ENCODE measurements at regions not wholly inside any gene's neighbourhood (a gene's known extent, or its start where the extent isn't known, plus 50 kb on each side); places are given as distances from the start of the nearest gene placed in this dataset.
A peak's percentile ranks its signal among the peaks of the same experiment; 100 is the strongest.
"Not testable (repeated sequence)": the region's sequence is repeated elsewhere in the genome, so short reads cannot be mapped to it uniquely, and the experiment has no call there.

DNA sequence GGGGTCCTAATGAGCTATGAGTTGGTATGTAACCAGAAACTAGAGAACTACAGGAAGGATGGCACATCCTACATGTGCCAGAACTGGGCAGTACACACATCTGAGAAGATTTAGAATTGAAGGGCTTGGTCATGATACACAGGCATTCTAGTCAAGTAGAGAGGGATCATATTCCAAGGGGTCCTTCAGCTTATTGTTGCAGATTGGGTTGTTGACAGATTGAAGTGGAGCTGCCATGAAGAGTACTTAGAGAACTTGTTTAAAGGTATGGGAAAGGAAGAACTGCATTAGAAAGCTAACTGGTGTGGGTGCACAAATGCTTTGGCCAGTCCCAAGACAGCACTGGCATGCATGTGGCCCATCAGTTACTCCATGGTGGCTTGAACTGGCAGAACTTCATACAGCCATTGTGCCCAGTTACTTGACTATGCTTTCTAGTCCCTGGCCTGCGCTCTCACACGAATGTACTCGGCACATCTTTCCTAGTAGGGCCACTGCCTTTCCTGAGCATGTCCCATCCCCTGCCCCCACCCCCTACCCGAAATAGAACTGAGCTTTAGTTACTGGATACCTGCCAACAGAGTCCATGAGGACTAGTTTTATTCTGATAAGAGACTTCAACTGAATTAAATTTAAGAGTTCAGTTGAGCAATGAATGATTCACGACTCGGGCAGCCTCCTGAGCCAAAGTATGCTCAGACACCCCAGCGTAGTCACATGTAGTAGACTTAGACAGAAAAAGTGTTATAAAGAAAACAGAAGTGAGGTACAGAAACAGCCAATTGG is 64.0 kb downstream of the CCNG2 start:
- peak; percentile 31 to 32 for DNase-seq

DNA sequence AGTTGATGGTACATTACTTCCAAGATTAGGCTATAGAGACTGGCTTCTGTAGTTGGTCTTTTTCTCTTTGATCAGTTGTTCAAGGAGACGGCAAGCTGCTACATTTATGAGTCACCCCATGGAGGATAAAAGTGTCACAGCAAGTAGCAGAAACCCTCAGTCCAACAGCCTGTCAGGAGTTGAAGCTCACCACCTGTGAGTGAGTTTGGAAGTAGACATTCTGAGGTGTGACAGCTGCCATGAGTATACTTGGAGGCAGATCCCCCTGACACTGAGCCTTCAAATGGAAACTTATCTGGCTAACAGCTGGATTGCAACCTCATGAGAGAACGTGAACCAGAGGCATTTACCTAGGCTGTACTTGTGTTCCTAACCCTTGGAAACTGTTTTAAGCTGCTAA is 68.0 kb downstream of the CCNG2 start:
- no peak for DNase-seq

DNA sequence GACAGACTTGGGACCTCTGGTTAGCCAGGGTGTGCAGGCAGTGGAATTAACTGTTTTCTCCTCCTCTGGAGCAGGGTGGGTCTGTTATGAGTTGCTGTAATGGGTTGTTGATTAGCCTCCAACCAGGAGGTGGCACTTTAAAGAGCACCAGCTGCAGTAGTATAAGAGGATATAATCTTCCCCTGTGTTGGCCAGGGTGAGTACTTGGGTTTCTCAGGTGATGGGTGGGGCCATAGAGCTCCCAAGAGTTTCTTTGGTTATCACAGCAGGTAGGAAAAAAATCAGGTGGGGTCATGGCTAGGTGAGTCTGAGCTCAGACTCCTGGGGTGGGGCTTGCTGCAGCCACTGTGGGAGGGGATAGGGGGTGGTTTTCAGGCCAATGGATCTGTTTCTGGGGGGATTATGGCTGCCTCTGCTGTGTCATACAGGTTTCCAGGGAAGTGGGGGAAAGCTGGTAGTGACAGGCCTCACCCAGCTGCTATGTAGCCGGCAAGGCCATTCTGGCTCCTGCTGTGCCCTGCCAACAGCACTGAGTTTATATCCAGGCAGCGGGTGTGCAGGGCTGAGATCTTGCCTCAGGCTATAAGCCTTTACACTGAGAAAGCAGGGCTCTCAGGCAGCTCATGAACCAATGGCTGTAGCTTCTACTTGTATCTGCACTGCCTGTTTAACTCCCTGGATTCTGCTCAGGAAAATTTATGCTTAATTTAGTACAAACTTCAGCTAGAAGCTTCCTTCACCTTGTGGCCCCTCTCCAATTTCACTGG is 70.1 kb downstream of the CCNG2 start:
- no peak for DNase-seq

DNA sequence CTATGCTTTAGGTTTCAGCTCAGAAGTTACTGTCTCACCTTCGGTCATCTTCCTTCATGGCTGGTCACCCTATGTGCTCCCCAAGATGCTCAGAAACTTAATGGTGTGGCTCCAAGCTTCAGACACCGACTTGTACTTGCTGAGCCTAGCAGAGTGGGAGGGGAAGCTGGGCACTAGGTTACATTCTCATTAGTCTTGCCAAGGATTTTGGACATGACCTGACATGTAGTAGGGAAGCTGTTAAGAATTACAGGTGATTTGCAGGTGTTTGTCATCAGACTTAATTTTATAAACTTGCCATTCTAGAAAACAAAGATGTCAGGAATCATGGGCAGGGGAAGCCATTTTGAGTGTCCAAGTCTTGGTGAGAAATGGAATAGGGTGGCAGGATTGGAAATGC is 72.4 kb downstream of the CCNG2 start:
- DNase-seq = no peak

DNA sequence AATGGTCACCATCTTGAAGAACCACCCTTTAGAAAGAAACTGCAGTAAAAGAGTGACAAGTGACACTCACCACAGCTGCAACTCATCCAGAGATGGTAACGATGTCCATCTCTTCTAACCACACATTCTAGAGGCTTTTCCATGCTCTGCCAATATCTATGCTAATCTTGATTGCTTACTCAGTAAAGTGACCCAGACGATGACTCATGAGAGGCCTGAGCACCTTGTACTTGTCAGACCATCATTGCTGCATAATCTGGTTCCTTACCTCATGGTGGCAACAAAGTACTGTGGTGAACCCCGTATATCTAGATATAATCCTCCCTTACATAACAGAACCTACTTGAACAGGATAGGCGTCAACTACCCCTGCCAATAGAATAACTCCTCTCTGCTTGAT is 75.6 kb downstream of the CCNG2 start:
- DNase-seq = no peak

DNA sequence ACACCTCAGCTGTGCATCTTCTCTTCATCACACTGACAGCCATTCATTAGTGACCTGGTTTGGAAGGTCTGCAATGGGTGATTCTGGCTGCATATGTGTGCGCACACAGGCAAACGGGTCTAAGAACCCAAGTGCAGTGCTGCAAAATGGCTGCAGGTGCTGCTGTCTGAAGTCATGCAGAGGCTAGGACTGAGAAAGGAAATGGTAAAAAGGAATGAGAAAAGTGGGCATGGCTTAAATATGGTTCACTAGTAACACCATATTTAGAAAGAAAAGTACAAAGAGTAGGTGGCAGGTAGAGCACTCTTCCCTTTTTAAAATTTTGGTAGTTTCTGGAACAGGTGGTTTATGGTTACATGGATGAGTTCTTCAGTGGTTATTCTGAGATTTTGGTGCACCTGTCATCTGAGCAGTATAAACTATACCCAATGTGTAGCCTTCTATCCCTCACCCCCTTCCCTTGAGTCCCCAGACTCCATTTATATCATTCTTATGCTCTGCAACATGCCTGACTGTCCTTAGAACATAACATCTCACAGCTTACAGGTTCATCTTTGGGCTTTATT is 78.4 kb downstream of the CCNG2 start:
- no peak for DNase-seq

DNA sequence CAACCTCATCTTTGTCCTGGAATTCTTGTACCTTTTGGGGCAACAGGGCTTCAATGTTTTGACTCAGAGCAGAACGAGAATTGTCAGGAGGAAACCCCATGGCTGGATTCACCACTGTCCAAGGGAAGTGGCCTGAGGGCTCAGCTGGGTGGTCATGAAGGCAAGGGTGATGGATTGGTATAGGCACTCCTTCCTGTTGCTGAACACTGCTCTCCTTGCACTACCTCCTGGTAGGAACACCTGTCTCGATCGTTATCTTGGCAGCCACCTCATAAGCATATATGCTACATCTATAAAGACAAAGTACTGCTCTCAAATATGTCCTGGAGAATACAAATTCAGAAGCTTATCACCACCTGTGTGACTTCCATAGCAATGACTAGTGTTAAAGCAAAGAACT is 79.8 kb downstream of the CCNG2 start:
- no peak for DNase-seq

DNA sequence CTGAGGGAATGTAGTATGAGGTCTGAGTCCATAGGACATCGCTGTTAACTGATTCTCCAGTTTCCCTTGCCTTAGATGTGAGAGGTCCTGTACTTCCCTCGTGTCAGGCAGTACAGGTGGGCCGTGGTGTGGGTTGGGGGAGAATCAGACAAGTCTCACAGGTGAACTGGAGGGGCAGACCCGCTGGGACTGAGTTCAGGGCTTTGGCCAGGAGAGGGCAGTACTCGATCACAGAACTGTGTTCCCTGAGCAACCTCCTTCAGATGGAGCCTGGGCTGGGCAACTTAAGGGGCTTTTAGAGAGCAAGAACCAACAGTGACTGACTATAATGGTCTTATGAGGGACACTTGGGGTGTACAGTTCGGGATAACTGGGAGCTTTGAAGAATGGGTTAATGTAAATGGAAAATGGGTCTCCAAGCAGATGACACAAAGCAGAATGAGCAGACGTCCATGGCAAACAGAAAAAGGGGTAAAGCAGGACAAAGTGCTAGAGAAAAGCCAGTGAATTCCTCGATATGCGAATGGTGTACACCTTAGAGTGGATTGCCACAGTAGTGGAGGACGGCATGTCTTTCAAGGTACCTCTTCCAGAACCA is 83.6 kb downstream of the CCNG2 start:
- DNase-seq = peak; percentile 34 to 66

DNA sequence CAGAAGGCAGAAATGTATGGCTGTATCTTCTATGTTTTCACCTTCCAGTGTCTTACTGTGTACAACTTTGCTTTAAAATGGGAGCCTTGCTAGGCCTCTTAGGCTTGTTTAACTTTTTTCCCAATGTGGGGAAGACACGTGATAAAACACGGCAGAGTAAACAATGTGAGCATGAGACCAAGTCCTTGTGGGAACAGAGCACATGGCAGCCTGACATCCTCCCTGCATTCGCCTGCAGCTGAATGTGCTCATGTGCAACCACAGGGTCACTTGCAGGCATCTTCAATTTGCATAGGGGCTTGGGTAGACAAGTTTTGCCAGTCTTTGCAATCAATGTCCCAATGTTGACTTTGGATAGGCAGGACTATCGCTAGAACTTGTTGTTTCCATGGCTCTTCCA is 91.8 kb downstream of the CCNG2 start:
- DNase-seq = no peak

DNA sequence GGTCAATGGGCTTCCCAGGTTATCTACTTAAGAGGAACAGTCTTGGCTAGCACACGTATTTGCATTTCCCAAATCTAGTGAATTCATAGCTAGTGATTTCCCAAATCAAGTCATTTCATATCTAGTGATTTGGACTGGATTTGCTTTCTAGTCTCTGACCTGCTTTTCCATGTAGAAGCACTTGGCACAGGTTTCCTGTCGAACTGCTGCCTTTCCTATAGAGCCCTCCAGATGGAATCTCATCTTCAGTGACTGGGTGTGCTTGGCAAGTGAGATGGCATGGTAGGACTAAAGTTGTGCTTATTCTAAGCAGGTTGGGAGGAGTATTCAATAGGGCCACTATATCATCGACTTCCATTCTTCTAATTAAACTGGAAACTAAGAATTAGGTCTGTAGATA is 94.7 kb downstream of the CCNG2 start:
- DNase-seq = no peak

DNA sequence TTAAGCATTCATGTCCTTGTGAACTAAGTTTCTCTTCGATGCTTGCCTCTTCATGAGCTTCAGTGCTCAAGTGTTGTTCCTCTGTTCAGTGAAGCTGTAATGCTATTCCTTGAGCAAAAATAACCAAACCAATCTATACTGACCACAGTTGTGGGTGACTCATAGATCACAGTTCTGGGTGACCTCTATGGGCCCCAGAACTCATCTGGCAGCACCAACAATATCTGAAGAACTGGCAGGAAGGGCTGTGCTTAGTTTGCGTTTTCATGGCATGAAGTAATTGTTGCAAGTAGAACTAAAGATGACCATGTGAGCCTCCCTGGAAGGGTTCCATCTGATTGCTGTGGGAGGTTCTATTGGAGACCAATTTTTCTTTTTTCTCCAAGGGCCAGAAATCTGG is 106.2 kb downstream of the CCNG2 start:
- DNase-seq = no peak

DNA sequence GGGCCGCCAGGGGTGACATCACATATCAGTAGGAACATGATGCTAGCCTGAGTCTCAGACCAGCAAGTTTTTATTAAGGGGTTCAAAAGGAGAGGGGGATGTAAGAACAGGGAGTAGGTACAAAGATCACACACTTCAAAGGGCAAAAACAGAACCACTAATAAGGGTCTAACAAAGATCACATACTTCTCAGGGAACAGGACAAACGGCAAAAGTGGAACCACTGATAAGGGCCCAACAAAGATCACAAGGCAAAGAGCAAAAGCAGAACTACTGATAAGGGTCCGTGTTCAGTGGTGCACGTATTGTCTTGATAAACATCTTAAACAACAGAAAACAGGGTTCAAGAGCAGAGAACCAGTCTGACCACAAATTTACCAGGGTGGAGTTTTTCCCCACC is 107.0 kb downstream of the CCNG2 start:
- not testable (repeated sequence) for DNase-seq

DNA sequence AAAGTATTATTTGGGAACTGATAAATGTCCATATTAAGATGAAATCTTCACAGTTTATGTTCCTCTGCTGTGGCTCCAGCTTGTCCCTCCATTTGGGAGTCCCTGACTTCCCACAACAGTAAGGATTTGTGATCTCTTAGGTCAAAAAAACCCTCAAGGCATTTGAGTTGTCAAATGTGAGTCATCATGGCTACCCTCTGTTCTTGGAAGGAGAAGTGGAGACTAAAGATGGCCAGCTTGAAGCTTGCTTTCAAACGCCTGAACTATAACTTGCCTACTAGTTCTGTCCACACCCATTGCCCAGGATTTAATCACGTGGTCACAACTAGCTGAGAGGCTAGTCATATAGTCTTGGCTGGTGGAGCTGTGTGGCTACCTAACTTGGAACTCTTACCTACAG is 107.8 kb downstream of the CCNG2 start:
- DNase-seq = no peak

DNA sequence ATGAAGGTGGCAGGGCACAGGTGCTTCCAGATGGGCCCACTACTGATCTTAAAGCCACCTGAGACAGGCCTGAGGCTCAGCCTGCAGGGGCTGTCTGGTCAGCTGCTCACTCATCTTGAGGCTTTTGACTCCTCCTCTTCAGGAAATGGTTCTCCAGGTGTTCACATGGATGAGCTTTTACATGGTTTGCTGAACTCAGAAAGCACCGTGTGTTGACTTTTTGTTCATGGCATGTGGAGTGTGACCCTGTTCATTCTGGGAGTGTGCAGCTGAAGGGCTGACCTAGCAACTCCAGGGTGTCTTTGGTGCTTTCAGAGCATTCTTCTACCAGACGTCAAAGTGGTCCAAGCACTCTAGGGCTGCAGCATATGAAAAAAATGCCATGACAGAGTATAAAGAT is 111.1 kb downstream of the CCNG2 start:
- peak in 1 of 2 experiments; percentile 55 for DNase-seq

DNA sequence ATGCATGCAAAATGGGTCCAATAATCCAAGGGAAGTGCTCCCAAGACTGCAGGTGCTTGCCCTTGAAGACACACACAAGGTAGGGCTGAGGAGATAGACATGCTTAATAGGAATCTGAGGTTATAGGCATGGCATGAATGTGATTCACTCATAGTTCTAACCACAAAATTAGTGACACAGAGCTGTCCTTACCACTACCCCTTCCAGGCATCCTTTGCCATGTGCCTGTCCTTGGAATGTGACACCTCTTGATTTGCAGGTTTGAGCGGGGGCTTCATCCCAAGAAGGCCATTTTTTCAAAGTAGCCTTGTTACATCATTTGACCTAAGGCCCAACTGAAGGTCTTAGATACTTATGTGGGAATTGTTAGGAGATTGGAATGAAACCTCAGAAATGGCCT is 112.5 kb downstream of the CCNG2 start:
- DNase-seq = no peak

DNA sequence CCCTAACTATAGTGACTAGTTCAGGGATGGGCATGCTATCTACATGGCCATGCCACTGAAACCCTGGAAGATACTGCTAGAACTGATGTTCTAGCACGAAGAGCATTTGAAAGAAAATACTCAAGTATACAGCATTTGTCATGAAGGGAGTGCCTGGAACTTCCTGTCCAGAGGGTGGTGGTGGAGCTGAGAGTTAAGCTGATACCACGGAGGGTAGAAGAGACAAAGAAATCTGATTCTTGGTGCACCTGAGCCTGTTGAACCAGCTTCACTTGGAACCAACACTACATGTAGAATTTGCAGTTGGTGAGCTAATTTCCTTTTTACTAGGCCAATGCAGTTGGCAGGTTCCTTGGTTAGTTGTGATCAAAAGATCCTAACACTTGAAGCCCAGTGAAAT is 116.4 kb downstream of the CCNG2 start:
- no peak for DNase-seq

DNA sequence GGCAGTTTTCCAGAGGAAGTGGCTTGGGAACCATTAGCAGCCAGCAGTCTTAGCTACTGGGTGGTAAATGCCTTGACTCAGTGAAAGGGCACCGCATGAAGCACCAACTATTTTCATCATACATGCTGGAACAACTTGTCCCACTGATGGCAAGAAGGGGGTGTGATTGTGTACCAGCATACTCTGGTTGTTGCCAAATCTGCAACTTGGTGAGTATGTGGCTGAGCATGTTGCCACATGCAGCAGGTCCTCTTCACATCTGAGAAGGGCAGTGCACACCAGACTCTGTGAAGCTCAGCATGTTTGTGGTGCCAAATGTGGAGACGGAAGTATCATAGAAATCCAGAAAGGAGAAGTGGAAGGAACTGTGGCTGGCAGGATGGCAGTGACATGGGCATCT is 122.1 kb downstream of the CCNG2 start:
- not testable (repeated sequence) for DNase-seq

DNA sequence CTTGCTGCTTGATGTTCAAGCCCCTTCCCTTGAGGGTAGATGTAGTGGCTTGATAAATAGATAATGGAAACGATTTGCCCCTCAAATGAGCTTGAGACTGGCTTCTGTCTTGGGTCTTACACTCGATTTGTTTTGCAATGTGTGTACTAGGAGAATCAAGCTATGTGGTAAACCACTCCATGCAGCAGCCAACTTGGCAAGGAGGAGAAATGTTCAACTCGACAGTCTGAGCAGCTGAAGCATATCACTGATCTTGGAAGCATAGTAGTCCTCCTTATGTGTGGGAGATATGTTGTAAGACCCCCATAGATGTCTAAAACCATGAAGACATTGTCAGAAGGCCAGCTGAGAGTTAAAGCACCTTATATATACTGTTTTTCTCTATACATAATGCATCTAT is 125.3 kb downstream of the CCNG2 start:
- no peak for DNase-seq

DNA sequence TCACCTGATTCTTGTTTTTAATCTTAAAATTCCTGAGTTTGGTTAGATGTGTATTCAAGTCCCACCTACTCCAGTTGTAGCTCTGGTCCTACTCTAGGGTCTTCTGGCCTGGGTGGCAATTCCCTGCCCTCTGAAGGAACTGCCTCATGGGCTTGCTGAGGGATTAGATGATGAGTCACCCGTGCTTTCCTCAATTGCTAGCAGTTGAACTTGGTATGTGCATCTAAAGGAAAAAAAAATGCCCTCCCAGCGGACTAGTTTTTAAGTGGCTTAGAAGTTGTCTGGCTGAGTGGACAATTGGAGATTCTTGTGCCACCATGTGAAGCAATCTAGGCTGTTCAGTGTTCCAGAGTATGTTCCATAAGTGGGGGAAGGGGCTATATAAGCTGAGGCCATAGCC is 127.0 kb downstream of the CCNG2 start:
- DNase-seq = no peak

DNA sequence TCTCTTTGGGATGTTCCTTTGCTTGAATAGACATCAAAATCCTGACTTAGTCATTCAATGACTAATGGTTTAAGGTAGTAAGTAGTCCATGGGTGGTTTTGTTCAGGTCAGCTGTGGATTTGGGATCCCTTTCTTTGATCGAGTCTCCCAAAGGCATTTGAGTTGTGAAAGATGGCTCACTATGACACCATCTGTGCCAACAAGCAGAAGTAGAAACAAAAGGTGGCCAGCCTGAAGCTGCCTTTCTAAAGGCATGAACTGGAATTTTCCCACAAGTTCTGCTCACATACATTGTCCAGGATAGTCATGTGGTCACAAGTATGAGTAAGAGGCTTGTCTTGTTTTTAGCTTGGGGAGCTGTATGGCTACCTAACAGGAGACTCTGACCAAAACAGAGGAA is 129.9 kb downstream of the CCNG2 start:
- no peak for DNase-seq

DNA sequence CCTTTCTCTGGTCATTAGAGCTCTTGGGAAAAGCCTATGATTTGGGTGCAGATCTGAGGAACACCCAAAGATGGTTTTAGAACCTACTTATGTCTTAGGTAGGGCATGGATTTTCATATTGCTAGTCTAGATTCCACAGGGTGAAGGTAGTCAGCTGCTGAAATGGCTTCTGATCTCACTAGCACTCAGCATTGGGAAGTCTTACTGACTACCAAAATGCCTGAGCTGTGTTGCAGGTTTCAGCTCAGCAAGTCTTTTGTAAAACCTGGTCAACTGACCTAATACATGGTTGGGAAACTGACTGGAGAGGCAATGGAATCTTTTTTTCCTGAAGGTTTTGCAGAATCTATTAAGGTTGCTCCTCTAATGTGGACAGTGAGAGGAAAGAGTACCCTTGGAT is 136.4 kb downstream of the CCNG2 start:
- no peak for DNase-seq

DNA sequence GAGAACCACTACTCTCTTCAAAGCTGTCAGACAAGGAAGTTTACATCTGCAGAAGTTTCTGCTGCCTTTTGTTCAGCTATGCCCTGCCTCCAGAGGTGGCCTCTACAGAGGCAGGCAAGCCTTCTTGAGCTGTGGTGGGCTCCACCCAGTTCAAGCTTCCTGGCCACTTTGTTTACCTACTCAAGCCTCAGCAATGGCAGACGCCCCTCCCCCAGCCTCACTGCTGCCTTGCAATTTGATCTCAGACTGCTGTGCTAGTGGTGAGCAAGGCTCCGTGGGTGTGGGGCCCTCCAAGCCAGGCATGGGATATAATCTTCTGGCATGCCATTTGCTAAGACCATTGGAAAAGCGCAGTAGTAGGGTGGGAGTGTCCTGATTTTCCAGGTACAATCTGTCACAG is 144.0 kb downstream of the CCNG2 start:
- peak; percentile 7 to 47 for DNase-seq

DNA sequence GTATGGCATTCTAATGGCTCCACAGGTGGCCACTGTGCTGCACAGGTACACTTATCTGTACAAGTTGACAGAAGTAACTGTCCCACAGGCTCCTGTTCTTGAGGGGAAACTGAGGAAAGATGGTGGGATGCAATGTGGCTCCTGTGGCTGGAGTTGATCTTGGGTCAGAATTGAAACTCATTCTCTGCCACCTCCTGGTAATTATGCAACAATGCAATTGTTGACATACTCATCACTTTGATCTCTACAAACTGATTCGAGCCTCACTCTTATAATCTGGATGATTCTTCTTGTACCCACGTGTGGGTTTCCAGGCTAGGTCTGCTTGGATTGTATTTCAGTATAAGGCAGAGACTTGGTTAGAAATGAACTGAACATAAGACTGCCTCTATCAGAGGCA is 148.8 kb downstream of the CCNG2 start:
- DNase-seq = no peak

DNA sequence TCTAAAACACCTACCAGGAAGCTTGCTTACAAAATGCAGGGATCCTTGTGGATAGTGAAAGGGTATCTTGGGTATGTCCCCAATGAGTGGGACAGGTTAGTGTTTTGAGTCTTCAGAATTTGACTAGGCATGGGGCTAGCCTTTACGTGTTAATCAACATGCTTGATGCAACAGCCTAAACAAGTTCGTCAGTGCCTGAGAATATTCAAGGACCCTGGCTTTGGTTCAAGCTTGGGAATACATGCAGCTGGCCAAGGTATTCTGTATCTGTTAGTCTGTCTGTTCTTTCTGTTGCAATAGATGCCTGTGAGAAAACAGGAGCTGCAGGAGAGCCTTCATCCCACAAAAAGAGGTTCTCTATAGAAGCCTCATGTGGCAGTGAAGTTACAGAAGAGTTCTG is 149.5 kb downstream of the CCNG2 start:
- DNase-seq = no peak

Measured in NCI-H187 (cell line).